ENCODE measurements at regions not wholly inside any gene's neighbourhood (a gene's known extent, or its start where the extent isn't known, plus 50 kb on each side); places are given as distances from the start of the nearest gene placed in this dataset.

DNA sequence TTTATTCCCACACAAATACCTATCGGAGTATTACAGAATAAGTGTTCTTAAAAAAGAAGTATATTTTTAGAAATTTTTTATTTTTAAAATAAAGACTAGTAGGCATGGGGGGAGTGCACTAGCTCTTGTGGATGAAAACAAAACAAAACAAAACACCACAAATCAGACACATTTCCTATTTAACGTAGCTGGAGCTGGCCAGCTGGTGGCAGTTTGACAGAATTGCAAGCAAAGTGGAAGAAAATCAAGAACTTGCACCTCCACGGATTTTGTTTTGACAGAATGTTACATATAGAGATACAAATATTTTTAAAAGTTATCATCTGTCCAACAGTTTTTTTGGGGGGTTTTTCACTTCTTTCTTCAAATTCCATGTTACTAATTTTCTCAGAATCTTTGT is 63.6 kb upstream of the SNRPB2 start:
- H3K27me3 Mint-ChIP-seq (ENCODE audit: low read depth in 3 of 3) = peaks cover 0 to 2% (median 2%) of the 10 kb centered on the region in 3 donors
- H3K9me3 Mint-ChIP-seq = peaks cover 9 to 22% (median 16%) of the 10 kb centered on the region in 7 donors

DNA sequence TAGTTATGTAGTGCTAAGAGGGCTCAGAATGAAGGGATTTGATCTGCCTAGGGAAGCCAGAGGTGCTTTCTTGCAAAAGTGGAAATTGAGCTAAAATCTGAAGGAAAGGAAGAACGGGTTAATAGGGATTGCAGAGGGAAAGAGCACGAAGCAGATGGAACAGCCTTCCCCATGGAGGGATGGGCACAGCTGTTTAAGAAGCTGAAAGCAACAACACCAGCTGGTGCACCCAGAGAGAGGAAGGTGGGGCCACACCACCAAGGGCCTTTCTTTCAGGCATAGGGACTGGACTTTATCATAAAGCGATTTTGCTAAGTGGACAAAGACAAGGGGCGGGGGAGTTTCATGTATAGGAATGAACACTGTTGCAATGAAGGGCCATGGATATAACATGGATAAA is 65.8 kb upstream of the SNRPB2 start:
- H3K9me3 ChIP-seq (replicated peaks in 1 of 2; ENCODE audit: control insufficient read depth in 1 of 2, insufficient read depth in 1 of 2, low read length in 2 of 2) = peaks cover 0 to 7% of the 10 kb centered on the region in 2 donors

More for the DNA sequence above, 63.6 kb upstream of the SNRPB2 start:
- no peaks in the 10 kb centered on the region for H4K20me1 ChIP-seq (ENCODE audit: insufficient read depth, low read length)
- Mint-ChIP-seq H3K4me1 (peaks cover 8% of the 10 kb centered on the region), H3K36me3 (no peaks in the 10 kb centered on the region), H3K4me3 (no peak overlapping the region), H3K27ac (no peak overlapping the region)
- H3K79me2 ChIP-seq (ENCODE audit: insufficient read depth, low read length) = no peaks in the 10 kb centered on the region
- H3K36me3 ChIP-seq (replicated peaks in 1 of 2; ENCODE audit: control insufficient read depth in 1 of 2, insufficient read depth in 2 of 2, low read length in 2 of 2) = no peaks in the 10 kb centered on the region
- H3K27ac ChIP-seq (ENCODE audit: low read depth in 1 of 2, low read length in 2 of 2) = no peak overlapping the region
- H2AFZ ChIP-seq (ENCODE audit: insufficient read depth, low read depth, low read length, poor library complexity, severe bottlenecking) = no peak overlapping the region
- no peak for DNase-seq
- peaks cover 6 to 23% of the 10 kb centered on the region in 2 donors for H3K9me3 ChIP-seq (replicated peaks in 1 of 2; ENCODE audit: control insufficient read depth in 1 of 2, insufficient read depth in 1 of 2, low read length in 2 of 2)
- H3K4me2 ChIP-seq (replicated peaks; ENCODE audit: extremely low read depth, low read length, poor library complexity, severe bottlenecking) = no peak overlapping the region
- H3K4me3 ChIP-seq (replicated peaks in 1 of 3; ENCODE audit: low read depth in 2 of 3, low read length in 3 of 3) = no peak overlapping the region
- no peaks in the 10 kb centered on the region for H3K27me3 ChIP-seq (ENCODE audit: control insufficient read depth in 2 of 2, insufficient read depth in 2 of 2, low read length in 2 of 2)
- no peak overlapping the region for H3K9ac ChIP-seq (ENCODE audit: insufficient read depth, low read length, poor library complexity, severe bottlenecking)
- intact Hi-C loops (cut with micrococcal nuclease) = no loop called here
- peaks cover 6 to 8% of the 10 kb centered on the region in 2 donors for H3K4me1 ChIP-seq (ENCODE audit: control insufficient read depth in 1 of 2, insufficient read depth in 2 of 2, low read length in 2 of 2)
- TF ChIP-seq, protein P1, sequence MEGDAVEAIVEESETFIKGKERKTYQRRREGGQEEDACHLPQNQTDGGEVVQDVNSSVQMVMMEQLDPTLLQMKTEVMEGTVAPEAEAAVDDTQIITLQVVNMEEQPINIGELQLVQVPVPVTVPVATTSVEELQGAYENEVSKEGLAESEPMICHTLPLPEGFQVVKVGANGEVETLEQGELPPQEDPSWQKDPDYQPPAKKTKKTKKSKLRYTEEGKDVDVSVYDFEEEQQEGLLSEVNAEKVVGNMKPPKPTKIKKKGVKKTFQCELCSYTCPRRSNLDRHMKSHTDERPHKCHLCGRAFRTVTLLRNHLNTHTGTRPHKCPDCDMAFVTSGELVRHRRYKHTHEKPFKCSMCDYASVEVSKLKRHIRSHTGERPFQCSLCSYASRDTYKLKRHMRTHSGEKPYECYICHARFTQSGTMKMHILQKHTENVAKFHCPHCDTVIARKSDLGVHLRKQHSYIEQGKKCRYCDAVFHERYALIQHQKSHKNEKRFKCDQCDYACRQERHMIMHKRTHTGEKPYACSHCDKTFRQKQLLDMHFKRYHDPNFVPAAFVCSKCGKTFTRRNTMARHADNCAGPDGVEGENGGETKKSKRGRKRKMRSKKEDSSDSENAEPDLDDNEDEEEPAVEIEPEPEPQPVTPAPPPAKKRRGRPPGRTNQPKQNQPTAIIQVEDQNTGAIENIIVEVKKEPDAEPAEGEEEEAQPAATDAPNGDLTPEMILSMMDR (IDR thresholded peaks at IDR 0.05) = no peak
- WGBS (ENCODE audit: insufficient coverage) = no CpG with 5 or more reads among the region's 3 CpGs

More for the DNA sequence above, 65.8 kb upstream of the SNRPB2 start:
- Histone ChIP-seq H3K4me3 (replicated peaks in 1 of 3; ENCODE audit: low read depth in 2 of 3, low read length in 3 of 3) (no peak overlapping the region), H3K36me3 (replicated peaks in 1 of 2; ENCODE audit: control insufficient read depth in 1 of 2, insufficient read depth in 2 of 2, low read length in 2 of 2) (no peaks in the 10 kb centered on the region), H3K4me1 (ENCODE audit: control insufficient read depth in 1 of 2, insufficient read depth in 2 of 2, low read length in 2 of 2) (peaks cover 6 to 8% of the 10 kb centered on the region in 2 donors), H3K4me2 (replicated peaks; ENCODE audit: extremely low read depth, low read length, poor library complexity, severe bottlenecking) (no peak overlapping the region), H3K9ac (ENCODE audit: insufficient read depth, low read length, poor library complexity, severe bottlenecking) (no peak overlapping the region), H3K27ac (ENCODE audit: low read depth in 1 of 2, low read length in 2 of 2) (no peak overlapping the region), H2AFZ (ENCODE audit: insufficient read depth, low read depth, low read length, poor library complexity, severe bottlenecking) (no peak overlapping the region), H3K79me2 (ENCODE audit: insufficient read depth, low read length) (no peaks in the 10 kb centered on the region), H3K27me3 (ENCODE audit: control insufficient read depth in 2 of 2, insufficient read depth in 2 of 2, low read length in 2 of 2) (no peaks in the 10 kb centered on the region), H4K20me1 (ENCODE audit: insufficient read depth, low read length) (no peaks in the 10 kb centered on the region)
- H3K36me3 Mint-ChIP-seq = no peaks in the 10 kb centered on the region
- peaks cover 0 to 10% (median 5%) of the 10 kb centered on the region in 7 donors for H3K9me3 Mint-ChIP-seq
- H3K27me3 Mint-ChIP-seq (ENCODE audit: low read depth in 3 of 3) = peaks cover 0 to 2% (median 1%) of the 10 kb centered on the region in 3 donors
- DNase-seq = no peak
- intact Hi-C loops (cut with micrococcal nuclease) = no loop called here
- H3K4me3 Mint-ChIP-seq = no peak overlapping the region
- TF ChIP-seq, protein P1 (IDR thresholded peaks at IDR 0.05) = no peak
- 85% methylated on average over 2 of the region's 4 CpGs for WGBS (ENCODE audit: insufficient coverage)
- H3K4me1 Mint-ChIP-seq = peaks cover 8% of the 10 kb centered on the region
- no peak overlapping the region for H3K27ac Mint-ChIP-seq
